Left ventricle myocardium inferior (tissue), 1 donor: ENCODE measurements at regions not wholly inside any gene's neighbourhood (a gene's known extent, or its start where the extent isn't known, plus 50 kb on each side); places are given as distances from the start of the nearest gene placed in this dataset.

Source experiments
- DNase-seq: peaks from one replicate; pipeline ENCODE4 v3.0.0-alpha.2; 2020
- H3K27ac ChIP-seq: fragments of 200-600 bp; replicated peaks from 2 replicates; pipeline ENCODE4 v1.8.0; 2021
- H3K27me3 ChIP-seq: fragments of 200-600 bp; 2 replicates; pipeline ENCODE4 v1.8.0; 2021; ENCODE audit warnings: low read depth
- H3K36me3 ChIP-seq: fragments of 200-600 bp; 2 replicates; pipeline ENCODE4 v1.8.0; 2021
- H3K4me1 ChIP-seq: fragments of 200-600 bp; 2 replicates; pipeline ENCODE4 v1.8.0; 2021
- H3K4me3 ChIP-seq: fragments of 200-600 bp; 2 replicates; pipeline ENCODE4 v1.8.0; 2021; ENCODE audit warnings: mild to moderate bottlenecking, moderate library complexity
- H3K9me3 ChIP-seq: fragments of 200-600 bp; replicated peaks from 2 replicates; pipeline ENCODE4 v1.8.0; 2021
- intact Hi-C: fragments of 100-400 bp; cut with micrococcal nuclease; formaldehyde crosslinking; loops from one replicate; pipeline ENCODE4 v1.11.0; 2022
- TF ChIP-seq, protein P1 (sequence below): fragments of 200-600 bp; IDR thresholded peaks from 2 replicates; pipeline ENCODE4 v1.8.0; 2021; ENCODE audit warnings: antibody characterized with exemption, mild to moderate bottlenecking, borderline replicate concordance
- donor health status: DM: no; HTN: yes; CAD: no; lungs with severe emphysema.

DNA sequence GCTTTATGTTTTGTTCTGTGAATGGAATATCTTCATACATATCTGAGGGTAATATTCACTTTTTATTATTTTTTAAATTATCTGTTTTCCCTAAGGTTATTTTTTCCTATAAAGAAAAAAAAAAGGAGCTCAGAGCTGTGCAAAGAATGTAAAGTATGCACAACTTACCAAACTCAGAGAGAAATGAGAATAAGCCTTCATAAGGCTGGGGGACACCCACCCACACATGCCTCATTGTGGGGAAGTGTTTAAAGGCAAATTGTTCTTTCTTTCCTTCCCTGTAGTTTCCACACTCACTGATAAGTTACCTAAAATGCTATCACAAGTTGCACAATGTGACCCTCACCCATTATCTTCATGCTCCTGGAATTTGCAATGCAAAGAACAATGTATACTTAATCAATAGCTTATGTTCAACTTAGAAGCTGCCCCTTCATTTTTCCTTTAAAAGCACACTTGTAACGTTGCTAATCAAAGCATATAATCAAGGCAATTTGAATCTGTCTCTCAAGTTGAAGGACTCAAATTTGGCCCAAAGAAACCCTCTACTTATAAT, 108.1 kb downstream of the GNAT3 start:
- no peak overlapping the region for H3K27ac ChIP-seq
- TF ChIP-seq, protein P1, sequence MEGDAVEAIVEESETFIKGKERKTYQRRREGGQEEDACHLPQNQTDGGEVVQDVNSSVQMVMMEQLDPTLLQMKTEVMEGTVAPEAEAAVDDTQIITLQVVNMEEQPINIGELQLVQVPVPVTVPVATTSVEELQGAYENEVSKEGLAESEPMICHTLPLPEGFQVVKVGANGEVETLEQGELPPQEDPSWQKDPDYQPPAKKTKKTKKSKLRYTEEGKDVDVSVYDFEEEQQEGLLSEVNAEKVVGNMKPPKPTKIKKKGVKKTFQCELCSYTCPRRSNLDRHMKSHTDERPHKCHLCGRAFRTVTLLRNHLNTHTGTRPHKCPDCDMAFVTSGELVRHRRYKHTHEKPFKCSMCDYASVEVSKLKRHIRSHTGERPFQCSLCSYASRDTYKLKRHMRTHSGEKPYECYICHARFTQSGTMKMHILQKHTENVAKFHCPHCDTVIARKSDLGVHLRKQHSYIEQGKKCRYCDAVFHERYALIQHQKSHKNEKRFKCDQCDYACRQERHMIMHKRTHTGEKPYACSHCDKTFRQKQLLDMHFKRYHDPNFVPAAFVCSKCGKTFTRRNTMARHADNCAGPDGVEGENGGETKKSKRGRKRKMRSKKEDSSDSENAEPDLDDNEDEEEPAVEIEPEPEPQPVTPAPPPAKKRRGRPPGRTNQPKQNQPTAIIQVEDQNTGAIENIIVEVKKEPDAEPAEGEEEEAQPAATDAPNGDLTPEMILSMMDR = no peak
- no peak for DNase-seq
- H3K4me3 ChIP-seq = no peak overlapping the region
- no peaks in the 10 kb centered on the region for H3K9me3 ChIP-seq
- intact Hi-C loops = no loop called here
- H3K27me3 ChIP-seq = no peaks in the 10 kb centered on the region
- H3K4me1 ChIP-seq = no peaks in the 10 kb centered on the region
- H3K36me3 ChIP-seq = no peaks in the 10 kb centered on the region

DNA sequence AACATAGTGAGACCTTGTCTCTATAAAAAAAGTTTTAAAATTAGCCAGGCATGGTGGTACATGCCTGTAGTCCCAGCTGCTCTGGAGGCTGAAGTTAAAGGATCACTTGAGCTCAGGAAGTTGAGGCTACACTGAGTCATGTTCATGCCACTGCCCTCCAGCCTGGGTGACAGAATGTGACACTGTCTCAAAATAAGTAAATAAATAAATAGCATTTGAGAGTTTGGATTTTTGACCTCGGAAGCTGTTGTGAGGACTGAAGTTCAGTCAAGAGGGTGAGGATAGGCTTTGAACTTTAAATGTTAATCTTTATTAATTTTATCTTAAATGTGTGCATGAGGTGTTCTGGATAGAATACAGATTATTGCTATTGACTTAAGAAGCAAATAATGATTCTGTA, 110.2 kb downstream of the GNAT3 start:
- no peak overlapping the region for H3K4me3 ChIP-seq
- H3K9me3 ChIP-seq = no peaks in the 10 kb centered on the region
- intact Hi-C loops = no loop called here
- DNase-seq = no peak
- no peak overlapping the region for H3K27ac ChIP-seq
- no peaks in the 10 kb centered on the region for H3K27me3 ChIP-seq
- H3K36me3 ChIP-seq = no peaks in the 10 kb centered on the region
- TF ChIP-seq, protein P1 = no peak
- H3K4me1 ChIP-seq = no peaks in the 10 kb centered on the region

DNA sequence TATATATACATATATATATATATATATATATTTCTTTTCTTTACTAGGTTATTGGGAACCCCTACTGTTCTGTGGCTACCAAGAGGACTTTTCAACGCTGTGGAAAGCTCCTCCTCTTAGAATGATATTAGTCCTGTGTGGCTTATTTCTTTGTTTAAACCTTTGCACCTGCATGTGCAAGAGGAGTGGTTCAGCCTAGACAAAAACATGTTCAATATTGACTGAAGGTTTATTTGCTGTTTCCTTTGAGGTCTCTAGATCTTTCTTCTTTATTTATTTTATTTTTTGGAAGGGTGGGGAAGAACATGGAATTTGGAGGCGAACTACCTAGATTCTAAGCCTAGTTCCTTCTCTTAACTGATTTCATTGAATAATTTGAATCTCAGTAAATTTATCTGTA, 118.1 kb downstream of the GNAT3 start:
- H3K4me1 ChIP-seq = no peaks in the 10 kb centered on the region
- H3K27ac ChIP-seq = no peak overlapping the region
- no peak for DNase-seq
- intact Hi-C loops = loop anchor here (10.0 kb wide), 1 partner anchor 299 kb away; no protein-coding TSS in a partner anchor
- H3K4me3 ChIP-seq = no peak overlapping the region
- H3K9me3 ChIP-seq = no peaks in the 10 kb centered on the region
- TF ChIP-seq, protein P1 = no peak
- no peaks in the 10 kb centered on the region for H3K27me3 ChIP-seq
- H3K36me3 ChIP-seq = no peaks in the 10 kb centered on the region

DNA sequence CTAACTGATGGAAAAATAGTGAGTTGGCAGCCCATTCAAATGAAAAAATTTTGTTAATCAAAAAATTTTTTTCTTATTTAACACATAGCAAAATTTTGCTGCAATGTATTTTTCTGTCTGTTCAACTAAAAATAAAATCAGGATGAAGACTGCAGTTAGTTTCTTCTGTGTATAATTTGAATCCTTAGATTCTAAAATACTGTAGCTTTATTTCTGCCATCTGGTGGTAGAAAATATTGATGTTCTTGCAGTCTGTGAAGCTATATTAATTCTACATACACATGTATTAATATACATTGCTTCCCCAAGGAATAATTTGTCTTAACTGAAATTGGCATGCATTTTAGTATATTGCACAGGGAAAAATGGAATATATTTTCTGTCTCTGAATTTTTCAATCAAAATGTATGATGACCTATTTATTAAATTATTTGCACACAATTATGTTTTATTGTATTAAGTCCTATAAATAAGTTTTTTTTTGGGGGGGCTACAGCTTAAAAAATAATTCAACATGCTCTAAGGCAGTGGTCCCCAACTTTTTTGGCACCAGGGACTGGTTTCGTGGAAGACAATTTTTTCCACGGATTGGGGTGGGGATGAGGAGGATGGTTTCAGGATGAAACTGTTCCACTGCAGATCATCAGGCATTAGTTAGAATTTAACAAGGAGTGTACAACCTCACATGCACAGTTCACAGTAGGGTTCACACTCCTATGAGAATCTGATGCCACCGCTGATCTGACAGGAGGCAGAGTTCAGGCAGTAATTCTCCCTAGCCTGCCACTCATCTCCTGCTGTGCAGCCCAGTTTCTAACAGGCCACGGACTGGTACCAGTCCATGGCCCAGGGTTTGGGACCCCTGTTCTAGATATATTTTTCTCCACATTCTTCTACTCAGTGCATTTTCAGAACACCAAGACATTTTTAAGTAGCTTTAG, 119.4 kb downstream of the GNAT3 start:
- Histone ChIP-seq H3K27me3 (no peaks in the 10 kb centered on the region), H3K36me3 (no peaks in the 10 kb centered on the region), H3K9me3 (no peaks in the 10 kb centered on the region), H3K4me1 (no peaks in the 10 kb centered on the region), H3K4me3 (no peak overlapping the region), H3K27ac (no peak overlapping the region)
- no peak for DNase-seq
- intact Hi-C loops = loop anchor here (10.0 kb wide), 1 partner anchor 298 kb away; no protein-coding TSS in a partner anchor
- TF ChIP-seq, protein P1 = peak; percentile 74

DNA sequence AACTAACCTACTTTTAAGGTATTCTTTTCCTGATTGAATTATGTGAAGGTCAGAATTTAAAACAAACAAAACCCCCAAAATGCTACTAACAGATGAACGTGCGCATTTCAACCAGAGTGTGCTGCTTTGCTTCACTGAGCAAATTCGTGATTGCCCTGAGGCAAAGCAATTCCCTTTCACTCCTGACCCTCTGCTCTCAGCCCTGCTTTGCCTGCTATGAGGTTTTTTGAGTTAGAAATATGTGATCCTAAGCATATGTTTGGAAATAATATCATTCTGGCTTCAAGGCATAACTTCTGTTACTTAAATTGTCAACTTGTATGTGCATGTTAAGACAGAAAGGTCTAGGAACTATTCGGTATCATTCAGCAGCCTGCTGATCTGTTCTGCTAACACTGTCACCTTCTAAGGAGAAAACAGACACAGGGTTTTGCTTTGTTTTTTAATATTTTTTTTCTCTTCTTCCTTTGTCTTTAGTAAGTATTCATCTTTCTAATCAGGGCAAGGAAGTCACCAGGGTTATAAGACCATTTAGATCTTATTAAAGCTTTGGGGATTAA, 124.2 kb downstream of the GNAT3 start:
- intact Hi-C loops = no loop called here
- DNase-seq = no peak
- Histone ChIP-seq H3K36me3 (no peaks in the 10 kb centered on the region), H3K27ac (no peak overlapping the region), H3K27me3 (no peaks in the 10 kb centered on the region), H3K4me3 (no peak overlapping the region), H3K9me3 (no peaks in the 10 kb centered on the region), H3K4me1 (no peaks in the 10 kb centered on the region)
- TF ChIP-seq, protein P1 = no peak
